Ovary (tissue), 7 donors: ENCODE measurements at regions not wholly inside any gene's neighbourhood (a gene's known extent, or its start where the extent isn't known, plus 50 kb on each side); places are given as distances from the start of the nearest gene placed in this dataset.

Experiments used
- DNase-seq, 5 donors: peaks; one replicate each; pipeline ENCODE4 v3.0.0-alpha.2; 2019 to 2020
- H3K27ac ChIP-seq, 2 donors: fragments of 200-600 bp; one replicate each; pipeline versions ENCODE4 v1.5.1 to v1.8.0; 2019 to 2022
- H3K27me3 ChIP-seq: fragments of 200-600 bp; one replicate; pipeline ENCODE4 v1.8.0; 2022
- H3K36me3 ChIP-seq: fragments of 200-600 bp; sonication (generic); one replicate; pipeline ENCODE4 v1.5.1; 2019
- H3K4me1 ChIP-seq: one replicate; pipeline ENCODE4 v1.8.1; 2013; ENCODE audit warnings: mild to moderate bottlenecking, moderate library complexity; ENCODE audit not compliant: insufficient read depth
- H3K4me3 ChIP-seq: fragments of 200-600 bp; sonication (generic); one replicate; pipeline ENCODE4 v1.5.1; 2017
- H3K9me3 ChIP-seq, 2 donors: fragments of 200-600 bp in 1 of 2; sonication (generic) in 1 of 2; one replicate each; pipeline versions ENCODE4 v1.5.1 to v1.8.1; 2013 to 2019; ENCODE audit warnings: mild to moderate bottlenecking in 1 of 2, moderate library complexity in 1 of 2
- CTCF ChIP-seq, 3 donors: fragments of 450-650 bp in 2 of 3; fragments of 200-600 bp in 1 of 3; IDR thresholded peaks; one replicate each; pipeline versions ENCODE4 v1.5.1 to v1.8.0; 2016 to 2022; ENCODE audit warnings: antibody characterized with exemption in 3 of 3, mild to moderate bottlenecking in 1 of 3
- EP300 ChIP-seq: sonication (generic); formaldehyde crosslinking; IDR thresholded peaks from one replicate; pipeline ENCODE4 v1.6.1; 2017; ENCODE audit warnings: antibody characterized with exemption
- POLR2A ChIP-seq: fragments of 450-650 bp; IDR thresholded peaks from one replicate; pipeline ENCODE4 v1.6.1; 2017; ENCODE audit warnings: antibody characterized with exemption, mild to moderate bottlenecking, moderate library complexity
- WGBS, 3 donors: extraction: QIAGEN DNeasy Blood & Tissue Kit in 1 of 3; methylation state at CpG; one replicate each; pipeline versions ENCODE4 v1.1.5 to v1.1.7; 2013 to 2017; 5-methylcytosine and 5-hydroxymethylcytosine counted together
- intact Hi-C, 4 donors: fragments of 100-400 bp; cut with DNase I; formaldehyde crosslinking; loops; one replicate each; pipeline versions ENCODE4 v1.11.0 to v1.15.1; 2022 to 2023
- donor health status: DM: no; HTN: no; CAD: no; lungs with moderate emphysema.
- donor health status: DM: no; HTN: no; CAD: no.
- donor health status: Bipolar disorder and iron deficiency.
- donor health status: DM: no; HTN: no; CAD: no.
- donor health status: DM: yes; HTN: yes; CAD: no.

GRCh38 chr9:113660196-113660595 is 196.7 kb downstream of the RGS3 start:
- Histone ChIP-seq H3K27me3 (no peaks in the 10 kb centered on the region), H3K4me3 (no peak overlapping the region), H3K36me3 (no peaks in the 10 kb centered on the region), H3K27ac (no peak overlapping the region), H3K4me1 (no peaks in the 10 kb centered on the region), H3K9me3 (no peaks in the 10 kb centered on the region)
- TF ChIP-seq POLR2A (no peak), CTCF (IDR thresholded peaks at IDR 0.05) (no peak), EP300 (no peak)
- 58 to 75% (median 69%) methylated on average over 9 of the region's 9 CpGs for WGBS, 3 donors
- no peak for DNase-seq
- intact Hi-C loops = loop anchor here in 1 of 4 donors (10.0 kb wide), 1 partner anchor 385 kb away; the partner anchor contains the start of genes CDC26 and PRPF4

- no peak for TF ChIP-seq CTCF (IDR thresholded peaks at IDR 0.05)
- no peak for TF ChIP-seq POLR2A
- no peak for TF ChIP-seq EP300
- H3K9me3 ChIP-seq = no peaks in the 10 kb centered on the region
- H3K4me1 ChIP-seq = no peaks in the 10 kb centered on the region
- no peak for DNase-seq
- no peaks in the 10 kb centered on the region for H3K27me3 ChIP-seq
- no peak overlapping the region for H3K27ac ChIP-seq
- H3K4me3 ChIP-seq = no peak overlapping the region
- WGBS, 3 donors = 79 to 91% (median 87%) methylated on average over 7 of the region's 7 CpGs
- intact Hi-C loops = loop anchor here in 1 of 4 donors (10.0 kb wide), 1 partner anchor 386 kb away; the partner anchor contains the start of genes CDC26 and PRPF4
- no peaks in the 10 kb centered on the region for H3K36me3 ChIP-seq
Observed at GRCh38 chr9:113661074-113661473, 197.5 kb downstream of the RGS3 start.

- H3K4me1 ChIP-seq = no peaks in the 10 kb centered on the region
- no peak for DNase-seq
- 63 to 77% (median 70%) methylated on average over 16 of the region's 16 CpGs for WGBS, 3 donors
Observed at GRCh38 chr9:113664181-113664875, 200.8 kb downstream of the RGS3 start.

GRCh38 chr9:113665064-113665463 is 201.5 kb downstream of the RGS3 start:
- no peak for DNase-seq
- Histone ChIP-seq H3K9me3 (no peaks in the 10 kb centered on the region), H3K27ac (no peak overlapping the region), H3K27me3 (no peaks in the 10 kb centered on the region), H3K4me3 (no peak overlapping the region), H3K36me3 (no peaks in the 10 kb centered on the region), H3K4me1 (no peaks in the 10 kb centered on the region)
- 89 to 98% (median 95%) methylated on average over 1 of the region's 1 CpG for WGBS, 3 donors
- no peak for TF ChIP-seq EP300
- no peak for TF ChIP-seq POLR2A
- no peak for TF ChIP-seq CTCF (IDR thresholded peaks at IDR 0.05)
- intact Hi-C loops = loop anchor here in 1 of 4 donors (5.0 to 10.0 kb wide), 2 partner anchors 228 to 390 kb away; partner anchors contain the start of genes CDC26 and PRPF4

More at GRCh38 chr9:113664181-113664875, 200.8 kb downstream of the RGS3 start:
- TF ChIP-seq CTCF (IDR thresholded peaks at IDR 0.05) = no peak
- TF ChIP-seq EP300 = no peak
- Histone ChIP-seq H3K4me3 (no peak overlapping the region), H3K27ac (no peak overlapping the region), H3K9me3 (no peaks in the 10 kb centered on the region), H3K36me3 (no peaks in the 10 kb centered on the region), H3K27me3 (no peaks in the 10 kb centered on the region)
- intact Hi-C loops = loop anchor here in 1 of 4 donors (10.0 kb wide), 1 partner anchor 390 kb away; the partner anchor contains the start of genes CDC26 and PRPF4
